SK-N-SH (cell line): ENCODE measurements at regions not wholly inside any gene's neighbourhood (a gene's known extent, or its start where the extent isn't known, plus 50 kb on each side); places are given as distances from the start of the nearest gene placed in this dataset.
A peak's percentile ranks its signal among the peaks of the same experiment; 100 is the strongest.

Experiments used
- CTCF ChIA-PET: fragments of 300-600, 350-600 bp; formaldehyde crosslinking; extraction: SDS; loops from one replicate; lab custom pipeline; 2021; lab: Yijun Ruan, JAX
- POLR2A ChIA-PET: fragments of 350-600 bp; sonication (Branson Sonifier 250); formaldehyde crosslinking; extraction: SDS; loops from one replicate; lab custom pipeline; 2020; ENCODE audit warnings: antibody characterized with exemption, inconsistent platforms; lab: Yijun Ruan, JAX
- DNase-seq: peaks from one replicate; pipeline ENCODE4 v3.0.0; 2012
- H2AFZ ChIP-seq: fragments of 200-600 bp; sonication (generic); 2 replicates; pipeline ENCODE4 v1.8.1; 2016; ENCODE audit warnings: antibody characterized with exemption, mild to moderate bottlenecking, low read depth
- H3F3A ChIP-seq: fragments of 200-600 bp; sonication (generic); replicated peaks from 2 replicates; pipeline ENCODE3; 2016; ENCODE audit warnings: antibody characterized with exemption, mild to moderate bottlenecking; ENCODE audit not compliant: insufficient read depth
- H3K27ac ChIP-seq, 2 experiments: fragments of 200-500 bp in 1 of 2; fragments of 200-600 bp in 1 of 2; sonication (Bioruptor generic) in 1 of 2; sonication (generic), shearing (Covaris generic) in 1 of 2; 2 replicates each; pipeline versions ENCODE4 v1.5.1 to v1.6.1; 2014 to 2016; ENCODE audit warnings: low read depth in 2 of 2, inconsistent platforms in 1 of 2, low read length in 1 of 2, mild to moderate bottlenecking in 1 of 2, mixed read lengths in 1 of 2
- H3K27me3 ChIP-seq: fragments of 200-600 bp; sonication (generic), shearing (Covaris generic); 2 replicates; pipeline ENCODE4 v1.6.1; 2016; ENCODE audit warnings: mixed run types; ENCODE audit not compliant: insufficient read depth
- H3K36me3 ChIP-seq, 2 experiments: fragments of 200-500 bp in 1 of 2; fragments of 200-600 bp in 1 of 2; sonication (Bioruptor generic) in 1 of 2; sonication (generic) in 1 of 2; replicated peaks in 1 of 2; 2 replicates each; pipeline versions ENCODE3 to v1.5.1; 2014 to 2016; ENCODE audit warnings: low read length in 1 of 2, mild to moderate bottlenecking in 1 of 2; ENCODE audit not compliant: insufficient read depth in 2 of 2, control insufficient read depth in 1 of 2
- H3K4me1 ChIP-seq, 2 experiments: fragments of 200-500 bp in 1 of 2; fragments of 200-600 bp in 1 of 2; sonication (Bioruptor generic) in 1 of 2; sonication (generic), shearing (Covaris generic) in 1 of 2; 2 replicates each; pipeline versions ENCODE4 v1.5.1 to v1.6.1; 2014 to 2016; ENCODE audit warnings: low read depth in 1 of 2, low read length in 1 of 2, mixed run types in 1 of 2; ENCODE audit not compliant: insufficient read depth in 2 of 2, control insufficient read depth in 1 of 2
- H3K4me2 ChIP-seq: fragments of 200-600 bp; sonication (generic), shearing (Covaris generic); 2 replicates; pipeline ENCODE4 v1.6.1; 2017; ENCODE audit warnings: mixed run types
- H3K4me3 ChIP-seq, 2 experiments: fragments of 200-500 bp in 1 of 2; fragments of 200-600 bp in 1 of 2; sonication (Bioruptor generic) in 1 of 2; sonication (generic), shearing (Covaris generic) in 1 of 2; 2 replicates each; pipeline versions ENCODE4 v1.5.1 to v1.8.1; 2014 to 2016; ENCODE audit warnings: low read depth in 2 of 2, inconsistent platforms in 1 of 2, low read length in 1 of 2, mild to moderate bottlenecking in 1 of 2, mixed read lengths in 1 of 2, moderate library complexity in 1 of 2
- H3K79me2 ChIP-seq: fragments of 200-600 bp; sonication (generic); 2 replicates; pipeline ENCODE4 v1.8.1; 2017; ENCODE audit warnings: mild to moderate bottlenecking; ENCODE audit not compliant: insufficient read depth
- H3K9ac ChIP-seq: fragments of 200-600 bp; sonication (generic); 2 replicates; pipeline ENCODE4 v1.6.1; 2017; ENCODE audit warnings: mixed run types
- H3K9me2 ChIP-seq: fragments of 200-600 bp; sonication (generic); 2 replicates; pipeline ENCODE4 v1.6.1; 2017; ENCODE audit warnings: mixed run types
- H3K9me3 ChIP-seq: fragments of 200-600 bp; sonication (generic); 2 replicates; pipeline ENCODE4 v1.6.1; 2017; ENCODE audit warnings: mixed run types, mild to moderate bottlenecking, moderate library complexity
- H4K20me1 ChIP-seq: fragments of 200-600 bp; sonication (generic); 2 replicates; pipeline ENCODE4 v1.6.1; 2017; ENCODE audit warnings: mild to moderate bottlenecking, mixed run types; ENCODE audit not compliant: insufficient read depth
- CHD2 ChIP-seq: fragments of 150-350 bp; IDR thresholded peaks from 2 replicates; pipeline ENCODE4 v1.6.1; 2018; ENCODE audit warnings: low read length; ENCODE audit not compliant: partially characterized antibody
- EP300 ChIP-seq, 2 experiments: IDR thresholded peaks; 2 replicates each; pipeline versions ENCODE4 v1.4.0 to v1.6.1; 2012; ENCODE audit warnings: borderline replicate concordance in 1 of 2, low read depth in 1 of 2, low read length in 1 of 2
- FOSL2 ChIP-seq: IDR thresholded peaks from 2 replicates; pipeline ENCODE4 v1.4.0; 2012; ENCODE audit warnings: low read depth, mild to moderate bottlenecking, moderate library complexity, borderline replicate concordance
- FOXJ3 ChIP-seq: sonication (generic); formaldehyde crosslinking; IDR thresholded peaks from 2 replicates; pipeline ENCODE4 v1.5.1; 2020; ENCODE audit warnings: mild to moderate bottlenecking, missing genetic modification reagents
- MAX ChIP-seq: IDR thresholded peaks from 2 replicates; pipeline ENCODE4 v1.4.0; 2012; ENCODE audit warnings: low read depth
- NFIC ChIP-seq: IDR thresholded peaks from 2 replicates; pipeline ENCODE4 v1.4.0; 2012; ENCODE audit warnings: borderline replicate concordance
- NRF1 ChIP-seq: IDR thresholded peaks from 2 replicates; pipeline ENCODE4 v1.6.1; 2012; ENCODE audit warnings: low read depth, mild to moderate bottlenecking, low read length
- RCOR1 ChIP-seq: fragments of 150-350 bp; IDR thresholded peaks from 2 replicates; pipeline ENCODE4 v1.6.1; 2017; ENCODE audit warnings: antibody characterized with exemption, low read length
- RFX5 ChIP-seq: IDR thresholded peaks from 2 replicates; pipeline ENCODE4 v1.6.1; 2012; ENCODE audit warnings: mild to moderate bottlenecking, improper control_type of control experiment, low read length
- SMC3 ChIP-seq: IDR thresholded peaks from 2 replicates; pipeline ENCODE4 v1.6.1; 2012; ENCODE audit warnings: low read depth, low read length, improper control_type of control experiment
- TAF1 ChIP-seq: IDR thresholded peaks from 2 replicates; pipeline ENCODE4 v1.6.1; 2012; ENCODE audit warnings: low read depth, mild to moderate bottlenecking, low read length, moderate library complexity, borderline replicate concordance
- WGBS: methylation state at CpG from one replicate; pipeline ENCODE4 v1.1.6; 2017; ENCODE audit warnings: low lambda C conversion rate; 5-methylcytosine and 5-hydroxymethylcytosine counted together
- TF ChIP-seq, protein P1 (sequence below): IDR thresholded peaks from 2 replicates; pipeline ENCODE4 v1.4.0; 2012; ENCODE audit warnings: low read depth, borderline replicate concordance

- Histone ChIP-seq H3F3A (no peaks in the 10 kb centered on the region), H3K9me2 (no peaks in the 10 kb centered on the region), H3K4me1 (peaks cover 0 to 52% of the 10 kb centered on the region in 2 experiments; a peak in 2 of 4 replicates), H3K27ac (peak overlapping the region in 1 of 2 experiments; percentile 43; a peak in 2 of 4 replicates), H2AFZ (no peak overlapping the region), H3K9me3 (no peaks in the 10 kb centered on the region), H3K9ac (no peak overlapping the region), H3K4me2 (no peak overlapping the region), H3K27me3 (no peaks in the 10 kb centered on the region; the same call in 1 of the 2 replicates), H3K79me2 (no peaks in the 10 kb centered on the region), H3K4me3 (no peak overlapping the region)
- CTCF ChIA-PET = interaction anchor here (1.0 to 4.3 kb wide), 6 partner anchors 12 to 77 kb away, joined by 3 to 24 read pairs (median 4); no protein-coding TSS in a partner anchor
- WGBS = 56% methylated on average over 11 of the region's 11 CpGs
- peak; percentile 72 for DNase-seq
- TF ChIP-seq EP300 (IDR thresholded peaks at IDR 0.05; ENCODE audit: borderline replicate concordance in 1 of 2, low read depth in 1 of 2, low read length in 1 of 2) (peak in 1 of 2 experiments; percentile 27; a peak in 1 of 4 replicates), RCOR1 (peak; percentile 55; the same call in 1 of the 2 replicates), MAX (no peak), TAF1 (no peak)
- TF ChIP-seq, all 33 proteins: peak for 2
- POLR2A ChIA-PET = no interaction called here
- no peaks in the 10 kb centered on the region for H3K36me3 ChIP-seq
- H4K20me1 ChIP-seq = no peaks in the 10 kb centered on the region
Measured at GRCh38 chr5:176736931-176737745, 73.2 kb upstream of the UNC5A start.

DNA sequence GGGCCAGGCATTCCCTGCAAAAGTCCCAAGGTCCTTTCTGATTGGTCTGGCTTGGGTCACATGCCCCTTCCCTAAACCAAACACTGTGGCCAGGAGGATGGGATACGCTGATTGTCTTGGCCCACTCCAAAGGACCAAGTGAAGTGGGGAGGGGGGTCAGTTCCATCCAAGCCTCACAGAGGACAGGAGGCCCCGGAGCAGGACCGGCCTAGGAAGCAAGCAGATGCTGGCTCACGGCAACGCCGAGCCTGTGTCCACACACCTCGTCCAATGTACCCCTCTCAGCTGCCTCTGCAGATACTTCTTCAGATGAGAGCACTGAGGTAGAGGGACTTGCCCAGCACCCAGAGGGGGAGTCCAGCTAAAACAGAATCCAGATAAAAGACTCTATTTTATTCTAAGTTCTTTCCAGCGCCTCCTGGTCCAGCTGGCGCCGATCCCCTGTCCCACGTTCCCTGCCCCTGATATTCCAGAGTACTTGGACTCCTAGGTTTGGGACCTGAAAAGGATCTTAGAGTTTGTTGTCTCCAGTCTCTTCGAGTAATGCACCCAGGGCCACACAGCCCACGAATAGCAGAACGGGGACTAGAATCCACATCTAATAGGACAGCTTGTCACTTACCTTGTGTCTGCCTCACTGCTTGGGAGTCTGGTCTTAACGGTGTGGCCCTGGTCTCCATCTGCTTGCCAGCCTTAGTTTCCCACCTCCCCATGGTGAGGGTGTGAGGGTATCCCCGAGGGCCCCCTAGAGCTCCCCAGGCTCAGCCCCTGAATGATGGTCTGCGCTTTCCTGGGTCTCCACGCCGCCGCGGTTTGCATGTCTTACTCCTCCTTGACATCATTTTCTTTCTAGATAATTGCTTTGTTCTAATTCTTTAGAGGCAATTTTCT, 72.4 kb upstream of the UNC5A start:
- ChIA-PET POLR2A (no interaction called here), CTCF (interaction anchor here (0.8 to 4.3 kb wide), 11 partner anchors 8 to 77 kb away, joined by 3 to 24 read pairs (median 4); no protein-coding TSS in a partner anchor)
- H3K36me3 ChIP-seq = no peaks in the 10 kb centered on the region

More for the DNA sequence above, 72.4 kb upstream of the UNC5A start:
- Histone ChIP-seq H3K9me2 (no peaks in the 10 kb centered on the region), H2AFZ (no peak overlapping the region), H3K4me3 (no peak overlapping the region), H4K20me1 (no peaks in the 10 kb centered on the region), H3K27me3 (no peaks in the 10 kb centered on the region; the same call in 1 of the 2 replicates), H3K4me1 (peaks cover 0 to 52% of the 10 kb centered on the region in 2 experiments; a peak in 2 of 4 replicates), H3K79me2 (no peaks in the 10 kb centered on the region), H3K27ac (no peak overlapping the region; a peak in 1 of 4 replicates), H3K9me3 (no peaks in the 10 kb centered on the region), H3K9ac (no peak overlapping the region), H3F3A (no peaks in the 10 kb centered on the region), H3K4me2 (no peak overlapping the region)
- no peak for TF ChIP-seq SMC3
- TF ChIP-seq CHD2 = no peak
- no peak for TF ChIP-seq FOXJ3 (CRISPR knock-in tag)
- no peak for TF ChIP-seq RFX5
- no peak for TF ChIP-seq FOSL2
- TF ChIP-seq NRF1 = no peak
- no peak for TF ChIP-seq EP300 (IDR thresholded peaks at IDR 0.05; ENCODE audit: borderline replicate concordance in 1 of 2, low read depth in 1 of 2, low read length in 1 of 2)
- TF ChIP-seq, protein P1, sequence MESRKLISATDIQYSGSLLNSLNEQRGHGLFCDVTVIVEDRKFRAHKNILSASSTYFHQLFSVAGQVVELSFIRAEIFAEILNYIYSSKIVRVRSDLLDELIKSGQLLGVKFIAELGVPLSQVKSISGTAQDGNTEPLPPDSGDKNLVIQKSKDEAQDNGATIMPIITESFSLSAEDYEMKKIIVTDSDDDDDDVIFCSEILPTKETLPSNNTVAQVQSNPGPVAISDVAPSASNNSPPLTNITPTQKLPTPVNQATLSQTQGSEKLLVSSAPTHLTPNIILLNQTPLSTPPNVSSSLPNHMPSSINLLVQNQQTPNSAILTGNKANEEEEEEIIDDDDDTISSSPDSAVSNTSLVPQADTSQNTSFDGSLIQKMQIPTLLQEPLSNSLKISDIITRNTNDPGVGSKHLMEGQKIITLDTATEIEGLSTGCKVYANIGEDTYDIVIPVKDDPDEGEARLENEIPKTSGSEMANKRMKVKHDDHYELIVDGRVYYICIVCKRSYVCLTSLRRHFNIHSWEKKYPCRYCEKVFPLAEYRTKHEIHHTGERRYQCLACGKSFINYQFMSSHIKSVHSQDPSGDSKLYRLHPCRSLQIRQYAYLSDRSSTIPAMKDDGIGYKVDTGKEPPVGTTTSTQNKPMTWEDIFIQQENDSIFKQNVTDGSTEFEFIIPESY = no peak
- TF ChIP-seq NFIC = no peak
- 75% methylated on average over 17 of the region's 21 CpGs for WGBS
- DNase-seq = peak; percentile 22
